ENCODE measurements at regions not wholly inside any gene's neighbourhood (a gene's known extent, or its start where the extent isn't known, plus 50 kb on each side); places are given as distances from the start of the nearest gene placed in this dataset.

- TF ChIP-seq CTCF (IDR thresholded peaks at IDR 0.05), result peak; percentile 23
- TF ChIP-seq EZH2 (IDR thresholded peaks at IDR 0.05), result no peak
- no peak for TF ChIP-seq EZH2phosphoT487 (IDR thresholded peaks at IDR 0.05)
Observed at GRCh38 chr15:60272623-60273022, 125.2 kb downstream of the ANXA2 start.

Measured in neural progenitor cell (in vitro differentiated cells).